H1 (cell line): ENCODE measurements at regions not wholly inside any gene's neighbourhood (a gene's known extent, or its start where the extent isn't known, plus 50 kb on each side); places are given as distances from the start of the nearest gene placed in this dataset.

Source experiments
- CTCF ChIA-PET: fragments of 300-600 bp; sonication (Branson Sonifier 250); formaldehyde crosslinking; loops from one replicate; lab custom pipeline; 2021; ENCODE audit not compliant: partially characterized antibody; lab: Charles Lee
- POLR2A ChIA-PET: fragments of 300-600 bp; sonication (Branson Sonifier 250); formaldehyde crosslinking; loops from one replicate; lab custom pipeline; 2021; ENCODE audit warnings: inconsistent platforms; ENCODE audit not compliant: partially characterized antibody; lab: Charles Lee
- DNase-seq, 2 experiments: peaks; one replicate each; pipeline versions ENCODE4 v3.0.0 to v3.0.0-alpha.2; 2010 to 2022; ENCODE audit warnings: low spot score in 2 of 2, low read depth in 1 of 2, mixed read lengths in 1 of 2
- FAIRE-seq: peaks from 2 replicates; lab custom pipeline; 2011; peaks lifted over from hg19 to GRCh38; lab: Jason Lieb, UNC
- H2AFZ ChIP-seq: 2 replicates; pipeline ENCODE4 v1.8.1; 2012; ENCODE audit warnings: low read length, inconsistent platforms
- H2AK5ac ChIP-seq: 2 replicates; pipeline ENCODE4 v1.6.1; 2013; ENCODE audit warnings: low read depth, low read length
- H2BK120ac ChIP-seq: replicated peaks from 2 replicates; pipeline ENCODE3; 2013; ENCODE audit warnings: low read depth, low read length, inconsistent platforms
- H2BK12ac ChIP-seq: 2 replicates; pipeline ENCODE4 v1.6.1; 2013; ENCODE audit warnings: low read depth, low read length
- H2BK15ac ChIP-seq: 2 replicates; pipeline ENCODE4 v1.6.1; 2013; ENCODE audit warnings: low read length
- H2BK20ac ChIP-seq: 2 replicates; pipeline ENCODE4 v1.6.1; 2013; ENCODE audit warnings: low read length
- H2BK5ac ChIP-seq: 2 replicates; pipeline ENCODE4 v1.6.1; 2013; ENCODE audit warnings: low read depth, low read length
- H3K14ac ChIP-seq: 2 replicates; pipeline ENCODE4 v1.6.1; 2013; ENCODE audit warnings: inconsistent platforms; ENCODE audit not compliant: insufficient read length
- H3K18ac ChIP-seq: 2 replicates; pipeline ENCODE4 v1.6.1; 2013; ENCODE audit warnings: low read length; ENCODE audit errors: extremely low read depth
- H3K23ac ChIP-seq: 2 replicates; pipeline ENCODE4 v1.6.1; 2013; ENCODE audit warnings: inconsistent platforms; ENCODE audit not compliant: insufficient read length
- H3K23me2 ChIP-seq: 2 replicates; pipeline ENCODE4 v1.6.1; 2013; ENCODE audit warnings: low read depth, low read length
- H3K27ac ChIP-seq: 2 replicates; pipeline ENCODE4 v1.6.1; 2011; ENCODE audit warnings: low read depth, low read length, inconsistent platforms
- H3K27me3 ChIP-seq, 4 experiments: replicated peaks in 1 of 4; 1 replicate in 1 of 4; 2 replicates in 3 of 4; pipeline versions ENCODE4 v1.6.1 to v1.8.1; 2011 to 2013; ENCODE audit warnings: low read length in 3 of 4, mild to moderate bottlenecking in 3 of 4, inconsistent platforms in 2 of 4, mixed read lengths in 2 of 4, moderate library complexity in 1 of 4; ENCODE audit not compliant: control insufficient read depth in 3 of 4, insufficient read depth in 3 of 4; ENCODE audit errors: extremely low read depth in 1 of 4
- H3K36me3 ChIP-seq, 4 experiments: 2 replicates each; pipeline versions ENCODE4 v1.6.1 to v1.8.1; 2011 to 2013; ENCODE audit warnings: mild to moderate bottlenecking in 4 of 4, low read length in 3 of 4, moderate library complexity in 2 of 4, control low read depth in 1 of 4, inconsistent platforms in 1 of 4; ENCODE audit not compliant: insufficient read depth in 4 of 4, control insufficient read depth in 2 of 4
- H3K4ac ChIP-seq: replicated peaks from 2 replicates; pipeline ENCODE3; 2013; ENCODE audit warnings: low read length, low read depth, mixed read lengths, inconsistent platforms; ENCODE audit not compliant: insufficient read length
- H3K4me1 ChIP-seq, 4 experiments: replicated peaks in 1 of 4; 1 replicate in 1 of 4; 2 replicates in 3 of 4; pipeline versions ENCODE4 v1.6.1 to v1.8.1; 2011 to 2013; ENCODE audit warnings: low read length in 3 of 4, inconsistent platforms in 2 of 4, mixed read lengths in 1 of 4; ENCODE audit not compliant: insufficient read depth in 4 of 4, control insufficient read depth in 3 of 4
- H3K4me2 ChIP-seq, 2 experiments: 2 replicates each; pipeline versions ENCODE4 v1.6.1 to v1.8.1; 2011 to 2013; ENCODE audit warnings: low read depth in 2 of 2, low read length in 2 of 2, control low read depth in 1 of 2, inconsistent platforms in 1 of 2, mild to moderate bottlenecking in 1 of 2; ENCODE audit not compliant: insufficient read depth in 1 of 2
- H3K4me3 ChIP-seq, 4 experiments: fragments of 200-600, 300-600 bp in 1 of 4; sonication (generic), shearing (Covaris generic), sonication (Bioruptor Twin) in 1 of 4; 2 replicates each; pipeline versions ENCODE4 v1.5.1 to v1.8.1; 2011 to 2016; ENCODE audit warnings: low read length in 4 of 4, low read depth in 3 of 4, control low read depth in 2 of 4, inconsistent platforms in 2 of 4, mild to moderate bottlenecking in 2 of 4, mixed read lengths in 1 of 4, moderate library complexity in 1 of 4; ENCODE audit not compliant: insufficient read depth in 2 of 4; ENCODE audit errors: extremely low read depth in 1 of 4
- H3K56ac ChIP-seq: replicated peaks from 2 replicates; pipeline ENCODE3; 2013; ENCODE audit warnings: low read depth, mild to moderate bottlenecking, mixed read lengths, low read length, inconsistent platforms; ENCODE audit not compliant: insufficient read length
- H3K79me1 ChIP-seq: 2 replicates; pipeline ENCODE4 v1.6.1; 2013; ENCODE audit warnings: low read depth, low read length, control low read depth
- H3K79me2 ChIP-seq, 2 experiments: 2 replicates each; pipeline versions ENCODE4 v1.6.1 to v1.8.1; 2012 to 2013; ENCODE audit warnings: low read length in 2 of 2, mild to moderate bottlenecking in 2 of 2, inconsistent platforms in 1 of 2; ENCODE audit not compliant: insufficient read depth in 2 of 2, control insufficient read depth in 1 of 2
- H3K9ac ChIP-seq, 4 experiments: replicated peaks in 1 of 4; 1 replicate in 1 of 4; 2 replicates in 3 of 4; pipeline versions ENCODE4 v1.6.1 to v1.8.1; 2011 to 2013; ENCODE audit warnings: low read depth in 3 of 4, low read length in 3 of 4, control low read depth in 2 of 4, mild to moderate bottlenecking in 2 of 4, moderate library complexity in 2 of 4, inconsistent platforms in 1 of 4; ENCODE audit errors: extremely low read depth in 1 of 4
- H3K9me3 ChIP-seq, 2 experiments: 2 replicates each; pipeline versions ENCODE4 v1.6.1 to v1.8.1; 2012 to 2013; ENCODE audit warnings: mild to moderate bottlenecking in 2 of 2, moderate library complexity in 2 of 2, control low read depth in 1 of 2, inconsistent platforms in 1 of 2, low read depth in 1 of 2, low read length in 1 of 2, mixed read lengths in 1 of 2; ENCODE audit not compliant: insufficient read depth in 2 of 2
- H4K20me1 ChIP-seq, 2 experiments: replicated peaks in 1 of 2; 2 replicates each; pipeline versions ENCODE3 to v1.8.1; 2011 to 2013; ENCODE audit warnings: inconsistent platforms in 2 of 2, low read length in 2 of 2, mild to moderate bottlenecking in 1 of 2; ENCODE audit not compliant: insufficient read depth in 2 of 2, control insufficient read depth in 1 of 2
- H4K5ac ChIP-seq: 2 replicates; pipeline ENCODE4 v1.6.1; 2013; ENCODE audit warnings: low read length, low read depth, mixed read lengths, inconsistent platforms; ENCODE audit not compliant: insufficient read length
- H4K8ac ChIP-seq: 2 replicates; pipeline ENCODE4 v1.8.0; 2013; ENCODE audit warnings: mild to moderate bottlenecking, moderate library complexity, low read length, inconsistent platforms; ENCODE audit not compliant: insufficient read depth; ENCODE audit errors: extremely low read depth
- H4K91ac ChIP-seq: replicated peaks from 2 replicates; pipeline ENCODE3; 2013; ENCODE audit warnings: low read length, mixed read lengths, inconsistent platforms; ENCODE audit not compliant: insufficient read length
- NANOG ChIP-seq: IDR thresholded peaks from 2 replicates; pipeline ENCODE4 v1.6.1; 2011; ENCODE audit warnings: low read length, low read depth, mild to moderate bottlenecking, inconsistent platforms; ENCODE audit not compliant: insufficient read depth, poor library complexity, severe bottlenecking
- YY1 ChIP-seq: IDR thresholded peaks from 2 replicates; pipeline ENCODE4 v1.6.1; 2011; ENCODE audit warnings: low read depth, mild to moderate bottlenecking, low read length
- WGBS, 2 experiments: shearing (Covaris generic) in 1 of 2; methylation state at CpG; one replicate each; pipeline versions ENCODE4 v1.1.6 to v1.1.7; 2013 to 2015; ENCODE audit warnings: low lambda C conversion rate in 2 of 2, mixed read lengths in 2 of 2, inconsistent platforms in 1 of 2, low coverage in 1 of 2, missing lambda C conversion rate in 1 of 2; ENCODE audit not compliant: insufficient replicate concordance in 2 of 2, insufficient coverage in 1 of 2, insufficient read length in 1 of 2; ENCODE audit errors: extremely low coverage in 1 of 2, missing lambda C conversion rate in 1 of 2; 5-methylcytosine and 5-hydroxymethylcytosine counted together

GRCh38 chr4:83979773-83980172 lies 443.9 kb downstream of the GPAT3 start:
- FAIRE-seq: no peak

More at GRCh38 chr4:83979773-83980172, 443.9 kb downstream of the GPAT3 start:
- Histone ChIP-seq H2BK15ac (no peak overlapping the region), H3K56ac (no peak overlapping the region), H3K18ac (no peak overlapping the region), H2BK120ac (no peak overlapping the region), H2AFZ (no peak overlapping the region), H3K4me1 (no peaks in the 10 kb centered on the region), H2BK5ac (no peak overlapping the region), H4K8ac (no peak overlapping the region), H3K27me3 (no peaks in the 10 kb centered on the region), H2BK12ac (no peak overlapping the region), H2BK20ac (no peak overlapping the region), H4K20me1 (no peaks in the 10 kb centered on the region), H4K91ac (no peak overlapping the region), H3K4me3 (no peak overlapping the region), H2AK5ac (no peak overlapping the region), H3K9ac (no peak overlapping the region), H3K36me3 (no peaks in the 10 kb centered on the region), H3K27ac (no peak overlapping the region), H3K9me3 (no peaks in the 10 kb centered on the region), H4K5ac (no peak overlapping the region), H3K14ac (no peak overlapping the region), H3K23ac (no peak overlapping the region), H3K23me2 (no peaks in the 10 kb centered on the region), H3K79me1 (no peaks in the 10 kb centered on the region), H3K4me2 (no peak overlapping the region), H3K79me2 (no peaks in the 10 kb centered on the region), H3K4ac (no peak overlapping the region)
- WGBS, 2 experiments: 96% methylated on average over 3 of the region's 3 CpGs; no CpG with 5 or more reads in 1 of the 2 experiments
- CTCF ChIA-PET: interaction anchor here (1.3 kb wide), 1 partner anchor 14 kb away, joined by 3 read pairs; no protein-coding TSS in a partner anchor
- no peak for DNase-seq
- POLR2A ChIA-PET: no interaction called here
- TF ChIP-seq NANOG (no peak), YY1 (no peak)
